ENCODE measurements at regions not wholly inside any gene's neighbourhood (a gene's known extent, or its start where the extent isn't known, plus 50 kb on each side); places are given as distances from the start of the nearest gene placed in this dataset.
A peak's percentile ranks its signal among the peaks of the same experiment; 100 is the strongest.
"Not testable (repeated sequence)": the region's sequence is repeated elsewhere in the genome, so short reads cannot be mapped to it uniquely, and the experiment has no call there.

- TF ChIP-seq ELF1 (IDR thresholded peaks at IDR 0.05) (no peak), USF2 (IDR thresholded peaks at IDR 0.05; ENCODE audit: borderline replicate concordance, low read depth, low read length) (no peak), TEAD4 (IDR thresholded peaks at IDR 0.05; ENCODE audit: borderline replicate concordance, insufficient read depth) (no peak)
Measured at GRCh38 chr10:31135171-31135570, 103.5 kb upstream of the ZNF438 start (continued).

- WGBS (ENCODE audit: low lambda C conversion rate): 94% methylated on average over 8 of the region's 8 CpGs
- not testable (repeated sequence) for H3K9ac ChIP-seq; H3K27me3 ChIP-seq (ENCODE audit: insufficient read depth); H3K9me3 ChIP-seq; H3K4me3 ChIP-seq (ENCODE audit: low read depth in 2 of 2, low read length in 1 of 2); H3K36me3 ChIP-seq (replicated peaks in 1 of 2; ENCODE audit: control insufficient read depth in 1 of 2, insufficient read depth in 2 of 2, low read length in 1 of 2); H2AFZ ChIP-seq (ENCODE audit: low read depth); H3K9me2 ChIP-seq; H3F3A ChIP-seq (replicated peaks; ENCODE audit: insufficient read depth); H3K79me2 ChIP-seq (ENCODE audit: insufficient read depth); DNase-seq; H3K4me2 ChIP-seq; H3K27ac ChIP-seq (ENCODE audit: low read depth in 2 of 2, low read length in 1 of 2); H4K20me1 ChIP-seq (ENCODE audit: insufficient read depth)
- CTCF ChIA-PET: interaction anchor here (1.3 kb wide), 1 partner anchor 14 kb away, joined by 3 read pairs; no protein-coding TSS in a partner anchor
- POLR2A ChIA-PET: interaction anchor here (0.7 kb wide), 1 partner anchor 10 kb away, joined by 3 read pairs; no protein-coding TSS in a partner anchor
- H3K4me1 ChIP-seq (ENCODE audit: control insufficient read depth in 1 of 2, insufficient read depth in 2 of 2, low read depth in 1 of 2, low read length in 1 of 2): peaks cover 0 to 13% of the 10 kb centered on the region in 2 experiments; a peak in 1 of 4 replicates
Measured at GRCh38 chr10:31135791-31136190, 104.1 kb upstream of the ZNF438 start.

GRCh38 chr10:31136386-31136785, 104.7 kb upstream of the ZNF438 start:
- H3K79me2 ChIP-seq (ENCODE audit: insufficient read depth): no peaks in the 10 kb centered on the region
- H3K9ac ChIP-seq: no peak overlapping the region
- H3K27ac ChIP-seq (ENCODE audit: low read depth in 2 of 2, low read length in 1 of 2): no peak overlapping the region
- DNase-seq: no peak
- H3K9me3 ChIP-seq: no peaks in the 10 kb centered on the region
- H3K4me3 ChIP-seq (ENCODE audit: low read depth in 2 of 2, low read length in 1 of 2): no peak overlapping the region
- H4K20me1 ChIP-seq (ENCODE audit: insufficient read depth): no peaks in the 10 kb centered on the region
- H3K27me3 ChIP-seq (ENCODE audit: insufficient read depth): no peaks in the 10 kb centered on the region
- no peaks in the 10 kb centered on the region for H3K36me3 ChIP-seq (replicated peaks in 1 of 2; ENCODE audit: control insufficient read depth in 1 of 2, insufficient read depth in 2 of 2, low read length in 1 of 2)
- no peak overlapping the region; the same call in 1 of the 2 replicates for H2AFZ ChIP-seq (ENCODE audit: low read depth)
- ChIA-PET CTCF (interaction anchor here (1.3 kb wide), 1 partner anchor 13 kb away, joined by 3 read pairs; no protein-coding TSS in a partner anchor), POLR2A (no interaction called here)
- 85% methylated on average over 4 of the region's 4 CpGs for WGBS (ENCODE audit: low lambda C conversion rate)
- no peaks in the 10 kb centered on the region for H3F3A ChIP-seq (replicated peaks; ENCODE audit: insufficient read depth)
- H3K4me1 ChIP-seq (ENCODE audit: control insufficient read depth in 1 of 2, insufficient read depth in 2 of 2, low read depth in 1 of 2, low read length in 1 of 2): peaks cover 0 to 13% of the 10 kb centered on the region in 2 experiments; a peak in 1 of 4 replicates
- H3K4me2 ChIP-seq: no peak overlapping the region
- TF ChIP-seq JUND (IDR thresholded peaks at IDR 0.05): no peak
- no peaks in the 10 kb centered on the region for H3K9me2 ChIP-seq

- WGBS (ENCODE audit: low lambda C conversion rate): 87% methylated on average over 9 of the region's 9 CpGs
- no peak overlapping the region for H3K9ac ChIP-seq
- no peaks in the 10 kb centered on the region for H3K9me2 ChIP-seq
- H3K36me3 ChIP-seq (replicated peaks in 1 of 2; ENCODE audit: control insufficient read depth in 1 of 2, insufficient read depth in 2 of 2, low read length in 1 of 2): no peaks in the 10 kb centered on the region
- H3K4me1 ChIP-seq (ENCODE audit: control insufficient read depth in 1 of 2, insufficient read depth in 2 of 2, low read depth in 1 of 2, low read length in 1 of 2): peaks cover 0 to 13% of the 10 kb centered on the region in 2 experiments; a peak in 1 of 4 replicates
- H3K4me2 ChIP-seq: no peak overlapping the region
- H3K79me2 ChIP-seq (ENCODE audit: insufficient read depth): no peaks in the 10 kb centered on the region
- CTCF ChIA-PET: interaction anchor here (1.3 kb wide), 1 partner anchor 12 kb away, joined by 3 read pairs; no protein-coding TSS in a partner anchor
- no peaks in the 10 kb centered on the region for H3K9me3 ChIP-seq
- H3K4me3 ChIP-seq (ENCODE audit: low read depth in 2 of 2, low read length in 1 of 2): no peak overlapping the region
- H3F3A ChIP-seq (replicated peaks; ENCODE audit: insufficient read depth): no peaks in the 10 kb centered on the region
- peak overlapping the region in 1 of 2 experiments; percentile 21; a peak in 1 of 4 replicates for H3K27ac ChIP-seq (ENCODE audit: low read depth in 2 of 2, low read length in 1 of 2)
- H3K27me3 ChIP-seq (ENCODE audit: insufficient read depth): no peaks in the 10 kb centered on the region
- H4K20me1 ChIP-seq (ENCODE audit: insufficient read depth): no peaks in the 10 kb centered on the region
- POLR2A ChIA-PET: interaction anchor here (0.5 kb wide), 1 partner anchor 799 kb away, joined by 3 read pairs; no protein-coding TSS in a partner anchor
- no peak for DNase-seq
- no peak overlapping the region for H2AFZ ChIP-seq (ENCODE audit: low read depth)
- TF ChIP-seq TAF1 (IDR thresholded peaks at IDR 0.05; ENCODE audit: borderline replicate concordance, low read depth, low read length) (no peak), FOXJ3 (CRISPR knock-in tag; IDR thresholded peaks at IDR 0.05) (no peak), YY1 (IDR thresholded peaks at IDR 0.05; ENCODE audit: low read depth) (no peak), FOSL2 (IDR thresholded peaks at IDR 0.05; ENCODE audit: borderline replicate concordance, low read depth) (no peak), TEAD4 (IDR thresholded peaks at IDR 0.05; ENCODE audit: borderline replicate concordance, insufficient read depth) (no peak), MXI1 (IDR thresholded peaks at IDR 0.05; ENCODE audit: low read depth, low read length) (no peak), NRF1 (IDR thresholded peaks at IDR 0.05; ENCODE audit: low read depth, low read length) (no peak), SIN3A (IDR thresholded peaks at IDR 0.05; ENCODE audit: borderline replicate concordance, low read depth, low read length) (no peak), USF1 (IDR thresholded peaks at IDR 0.05; ENCODE audit: borderline replicate concordance, low read depth) (no peak), ELF1 (IDR thresholded peaks at IDR 0.05) (no peak), EP300 (IDR thresholded peaks at IDR 0.05; ENCODE audit: borderline replicate concordance in 1 of 2, low read depth in 1 of 2, low read length in 1 of 2) (no peak), GATA2 (CRISPR knock-in tag; IDR thresholded peaks at IDR 0.05) (no peak)
Measured at GRCh38 chr10:31136930-31137885, 105.5 kb upstream of the ZNF438 start.
